SK-N-SH treated with all-trans-retinoic acid at 6 μM for 48 hours (cell line): ENCODE measurements at regions not wholly inside any gene's neighbourhood (a gene's known extent, or its start where the extent isn't known, plus 50 kb on each side); places are given as distances from the start of the nearest gene placed in this dataset.

ENCODE experiments used
- ATAC-seq: fragments of 200-7000 bp; cut with Tn5 transposase; 3 replicates; pipeline ENCODE4 v1.9.1; 2020; ENCODE audit warnings: mild to moderate bottlenecking, moderate library complexity
- ARNTL ChIP-seq: fragments of 450-650 bp; formaldehyde crosslinking; IDR thresholded peaks from 2 replicates; pipeline ENCODE4 v1.5.0; 2020; ENCODE audit warnings: low read depth, mild to moderate bottlenecking, moderate library complexity, borderline replicate concordance
- BACH2 ChIP-seq: fragments of 250-450 bp; sonication (Bioruptor Pico); IDR thresholded peaks from 2 replicates; pipeline ENCODE4 v1.9.0; 2021; ENCODE audit warnings: mild to moderate bottlenecking, borderline replicate concordance
- CSDC2 ChIP-seq: fragments of 250-450 bp; sonication (Bioruptor Pico); IDR thresholded peaks from 2 replicates; pipeline ENCODE4 v1.5.0; 2020; ENCODE audit warnings: mild to moderate bottlenecking, moderate library complexity
- CSRNP3 ChIP-seq: fragments of 250-450 bp; sonication (Bioruptor Pico); IDR thresholded peaks from 2 replicates; pipeline ENCODE4 v1.5.1; 2021; ENCODE audit warnings: mild to moderate bottlenecking, moderate library complexity
- ESRRG ChIP-seq: fragments of 250-450 bp; sonication (Bioruptor Pico); IDR thresholded peaks from 2 replicates; pipeline ENCODE4 v1.6.1; 2021; ENCODE audit warnings: mild to moderate bottlenecking
- GLIS3 ChIP-seq: fragments of 250-450 bp; sonication (Bioruptor Pico); IDR thresholded peaks from 2 replicates; pipeline ENCODE4 v1.5.0; 2020; ENCODE audit warnings: mild to moderate bottlenecking, moderate library complexity
- ISL1 ChIP-seq: fragments of 250-450 bp; sonication (Bioruptor Pico); IDR thresholded peaks from 2 replicates; pipeline ENCODE4 v2.1.2; 2022; ENCODE audit warnings: mild to moderate bottlenecking, moderate library complexity
- OSR1 ChIP-seq: fragments of 250-450 bp; sonication (Bioruptor Pico); IDR thresholded peaks from 2 replicates; pipeline ENCODE4 v1.8.0; 2022; ENCODE audit warnings: moderate library complexity, mild to moderate bottlenecking, inconsistent platforms
- PATZ1 ChIP-seq: fragments of 250-450 bp; sonication (Bioruptor Pico); IDR thresholded peaks from 2 replicates; pipeline ENCODE4 v1.8.0; 2020; ENCODE audit warnings: mild to moderate bottlenecking, moderate library complexity, borderline replicate concordance
- POU6F1 ChIP-seq: fragments of 250-450 bp; sonication (Bioruptor Pico); IDR thresholded peaks from 2 replicates; pipeline ENCODE4 v1.8.0; 2021; ENCODE audit warnings: low read depth, mild to moderate bottlenecking, moderate library complexity, borderline replicate concordance
- PPARA ChIP-seq: fragments of 250-450 bp; sonication (Bioruptor Pico); IDR thresholded peaks from 2 replicates; pipeline ENCODE4 v1.5.0; 2020; ENCODE audit warnings: mild to moderate bottlenecking, borderline replicate concordance
- RARB ChIP-seq: fragments of 250-450 bp; sonication (Bioruptor Pico); IDR thresholded peaks from 2 replicates; pipeline ENCODE4 v1.8.0; 2021; ENCODE audit warnings: mild to moderate bottlenecking, moderate library complexity
- SNAI2 ChIP-seq: fragments of 250-450 bp; sonication (Bioruptor Pico); IDR thresholded peaks from 2 replicates; pipeline ENCODE4 v1.5.0; 2020; ENCODE audit warnings: mild to moderate bottlenecking, moderate library complexity
- TCF4 ChIP-seq: fragments of 250-450 bp; sonication (Bioruptor Pico); IDR thresholded peaks from 2 replicates; pipeline ENCODE4 v1.8.0; 2021; ENCODE audit warnings: mild to moderate bottlenecking, moderate library complexity, borderline replicate concordance
- TOX ChIP-seq: fragments of 250-450 bp; sonication (Bioruptor Pico); IDR thresholded peaks from 2 replicates; pipeline ENCODE4 v1.8.0; 2021; ENCODE audit warnings: mild to moderate bottlenecking, moderate library complexity, borderline replicate concordance
- TSHZ2 ChIP-seq: fragments of 250-450 bp; sonication (Bioruptor Pico); IDR thresholded peaks from 2 replicates; pipeline ENCODE4 v1.5.0; 2020; ENCODE audit warnings: mild to moderate bottlenecking, moderate library complexity
- ZFP3 ChIP-seq: fragments of 250-450 bp; sonication (Bioruptor Pico); IDR thresholded peaks from 2 replicates; pipeline ENCODE4 v1.5.0; 2020; ENCODE audit warnings: mild to moderate bottlenecking, moderate library complexity
- ZFP30 ChIP-seq: fragments of 450-650 bp; formaldehyde crosslinking; IDR thresholded peaks from 2 replicates; pipeline ENCODE4 v1.5.0; 2022; ENCODE audit warnings: mild to moderate bottlenecking, moderate library complexity
- ZNF565 ChIP-seq: fragments of 450-650 bp; formaldehyde crosslinking; conservative IDR thresholded peaks from 2 replicates; pipeline ENCODE4 v1.5.0; 2020; ENCODE audit warnings: low read depth, mild to moderate bottlenecking, moderate library complexity
- ZNF70 ChIP-seq: fragments of 450-650 bp; formaldehyde crosslinking; IDR thresholded peaks from 2 replicates; pipeline ENCODE4 v1.5.0; 2020; ENCODE audit warnings: mild to moderate bottlenecking, moderate library complexity
- ZNF8 ChIP-seq: fragments of 450-650 bp; formaldehyde crosslinking; IDR thresholded peaks from 2 replicates; pipeline ENCODE4 v1.5.0; 2020; ENCODE audit warnings: mild to moderate bottlenecking, moderate library complexity

- TF ChIP-seq ISL1 (CRISPR knock-in tag) (no peak), ZFP3 (CRISPR knock-in tag) (no peak), OSR1 (CRISPR knock-in tag) (no peak), TSHZ2 (no peak)
- no peak for ATAC-seq
These were observed 342.6 kb upstream of the HS6ST1 start for GRCh38 chr2:128661311-128661710.

GRCh38 chr2:128662051-128662471 lies 343.4 kb upstream of the HS6ST1 start:
- ATAC-seq, result no peak
- TF ChIP-seq ZFP3 (CRISPR knock-in tag) (no peak), ZNF565 (no peak), ESRRG (CRISPR knock-in tag) (no peak), GLIS3 (no peak), ZFP30 (CRISPR knock-in tag) (no peak), CSRNP3 (CRISPR knock-in tag) (no peak), SNAI2 (CRISPR knock-in tag) (no peak)

GRCh38 chr2:128663371-128664050 lies 344.8 kb upstream of the HS6ST1 start:
- TF ChIP-seq GLIS3 (no peak), TCF4 (CRISPR knock-in tag) (no peak)
- no peak for ATAC-seq

GRCh38 chr2:128664499-128664971 lies 345.9 kb upstream of the HS6ST1 start:
- ATAC-seq, result no peak
- TF ChIP-seq TCF4 (CRISPR knock-in tag) (no peak), RARB (CRISPR knock-in tag) (no peak), PPARA (no peak), PATZ1 (CRISPR knock-in tag) (no peak), ARNTL (CRISPR knock-in tag) (no peak), ISL1 (CRISPR knock-in tag) (no peak), ZFP3 (CRISPR knock-in tag) (no peak), POU6F1 (CRISPR knock-in tag) (no peak), ZNF8 (CRISPR knock-in tag) (no peak), SNAI2 (CRISPR knock-in tag) (no peak), CSDC2 (CRISPR knock-in tag) (no peak), GLIS3 (no peak), BACH2 (CRISPR knock-in tag) (no peak)
- TF ChIP-seq, all 23 proteins: peak for 0

GRCh38 chr2:128665113-128665512 lies 346.4 kb upstream of the HS6ST1 start:
- no peak for ATAC-seq
- TF ChIP-seq ZNF565 (no peak), ZFP3 (CRISPR knock-in tag) (no peak), BACH2 (CRISPR knock-in tag) (no peak), ZNF70 (no peak), POU6F1 (CRISPR knock-in tag) (no peak), ISL1 (CRISPR knock-in tag) (no peak), TSHZ2 (no peak), TOX (CRISPR knock-in tag) (no peak), OSR1 (CRISPR knock-in tag) (no peak)
